ENCODE measurements at regions not wholly inside any gene's neighbourhood (a gene's known extent, or its start where the extent isn't known, plus 50 kb on each side); places are given as distances from the start of the nearest gene placed in this dataset.

DNA sequence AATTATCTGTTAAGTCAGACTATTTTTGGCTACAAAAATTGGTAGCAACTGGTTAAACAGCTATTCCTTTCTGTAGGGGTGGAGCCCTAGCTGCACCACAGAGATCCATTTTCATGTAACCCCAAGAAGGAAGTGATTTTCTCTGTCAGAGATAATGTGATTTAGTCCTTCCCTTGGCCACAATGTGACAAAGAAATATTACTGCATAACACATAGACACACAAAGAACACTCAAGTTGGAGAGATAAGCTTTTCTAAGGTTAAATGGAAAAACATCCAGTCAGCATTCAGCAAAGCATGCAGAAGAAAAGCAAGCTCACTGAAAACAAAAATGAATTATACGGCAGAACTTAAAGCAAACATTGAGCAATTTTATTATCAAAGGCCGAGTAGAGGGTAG, 227.8 kb upstream of the CDH9 start:
- intact Hi-C loops (cut with micrococcal nuclease): no loop called here
- Histone ChIP-seq H3K4me1 (no peaks in the 10 kb centered on the region), H3K4me3 (no peak overlapping the region), H3K27me3 (ENCODE audit: low read depth) (no peaks in the 10 kb centered on the region), H3K9me3 (replicated peaks) (peaks cover 38% of the 10 kb centered on the region), H3K27ac (replicated peaks) (no peak overlapping the region), H3K36me3 (no peaks in the 10 kb centered on the region)
- DNase-seq: no peak
- TF ChIP-seq, protein P1, sequence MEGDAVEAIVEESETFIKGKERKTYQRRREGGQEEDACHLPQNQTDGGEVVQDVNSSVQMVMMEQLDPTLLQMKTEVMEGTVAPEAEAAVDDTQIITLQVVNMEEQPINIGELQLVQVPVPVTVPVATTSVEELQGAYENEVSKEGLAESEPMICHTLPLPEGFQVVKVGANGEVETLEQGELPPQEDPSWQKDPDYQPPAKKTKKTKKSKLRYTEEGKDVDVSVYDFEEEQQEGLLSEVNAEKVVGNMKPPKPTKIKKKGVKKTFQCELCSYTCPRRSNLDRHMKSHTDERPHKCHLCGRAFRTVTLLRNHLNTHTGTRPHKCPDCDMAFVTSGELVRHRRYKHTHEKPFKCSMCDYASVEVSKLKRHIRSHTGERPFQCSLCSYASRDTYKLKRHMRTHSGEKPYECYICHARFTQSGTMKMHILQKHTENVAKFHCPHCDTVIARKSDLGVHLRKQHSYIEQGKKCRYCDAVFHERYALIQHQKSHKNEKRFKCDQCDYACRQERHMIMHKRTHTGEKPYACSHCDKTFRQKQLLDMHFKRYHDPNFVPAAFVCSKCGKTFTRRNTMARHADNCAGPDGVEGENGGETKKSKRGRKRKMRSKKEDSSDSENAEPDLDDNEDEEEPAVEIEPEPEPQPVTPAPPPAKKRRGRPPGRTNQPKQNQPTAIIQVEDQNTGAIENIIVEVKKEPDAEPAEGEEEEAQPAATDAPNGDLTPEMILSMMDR (IDR thresholded peaks at IDR 0.05; ENCODE audit: borderline replicate concordance): no peak

DNA sequence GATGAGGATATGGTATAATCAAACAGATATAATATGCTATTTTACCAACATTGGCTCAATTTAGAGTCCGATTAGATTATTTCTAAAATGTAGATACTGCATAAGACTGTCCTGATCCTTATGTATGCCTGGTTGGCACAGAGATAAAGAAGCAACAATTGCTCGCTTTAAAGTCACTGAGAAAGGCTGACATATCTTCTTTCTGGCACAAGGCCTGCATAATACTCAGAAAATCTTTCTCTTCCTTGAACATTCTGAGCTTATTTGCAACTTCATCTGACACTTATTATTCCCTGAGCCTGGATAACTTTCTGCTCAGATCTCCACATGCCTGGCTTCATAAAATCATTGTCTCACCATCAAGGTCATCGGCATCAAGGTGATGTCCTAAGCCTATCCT, 219.3 kb upstream of the CDH9 start:
- Histone ChIP-seq H3K27me3 (ENCODE audit: low read depth) (no peaks in the 10 kb centered on the region), H3K27ac (replicated peaks) (no peak overlapping the region), H3K4me3 (no peak overlapping the region), H3K4me1 (no peaks in the 10 kb centered on the region), H3K9me3 (replicated peaks) (peaks cover 20% of the 10 kb centered on the region), H3K36me3 (no peaks in the 10 kb centered on the region)
- DNase-seq: no peak
- intact Hi-C loops (cut with micrococcal nuclease): no loop called here
- TF ChIP-seq, protein P1 (IDR thresholded peaks at IDR 0.05; ENCODE audit: borderline replicate concordance): no peak

DNA sequence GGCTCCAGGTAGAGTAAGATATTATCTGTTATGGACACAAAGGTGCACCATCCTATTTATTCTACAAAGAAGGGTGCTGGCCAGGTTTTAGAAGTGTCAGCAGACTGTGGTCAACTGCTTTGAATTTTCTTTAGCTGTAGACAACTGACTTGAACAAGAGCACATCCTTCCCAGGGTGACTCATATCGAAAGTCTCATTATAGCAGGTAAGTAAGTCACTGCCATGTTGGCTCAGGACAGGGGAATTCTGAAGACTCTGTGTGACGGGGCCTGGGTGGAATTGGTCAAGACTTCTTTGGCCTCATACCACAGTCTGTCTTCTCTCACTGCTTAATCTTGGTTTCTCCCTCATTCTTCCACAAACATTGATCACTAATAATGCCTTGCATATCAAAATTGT, 214.5 kb upstream of the CDH9 start:
- Histone ChIP-seq H3K36me3 (no peaks in the 10 kb centered on the region), H3K4me1 (no peaks in the 10 kb centered on the region), H3K4me3 (no peak overlapping the region), H3K9me3 (replicated peaks) (peaks cover 23% of the 10 kb centered on the region), H3K27ac (replicated peaks) (no peak overlapping the region), H3K27me3 (ENCODE audit: low read depth) (no peaks in the 10 kb centered on the region)
- TF ChIP-seq, protein P1 (IDR thresholded peaks at IDR 0.05; ENCODE audit: borderline replicate concordance): no peak
- DNase-seq: no peak
- intact Hi-C loops (cut with micrococcal nuclease): no loop called here

DNA sequence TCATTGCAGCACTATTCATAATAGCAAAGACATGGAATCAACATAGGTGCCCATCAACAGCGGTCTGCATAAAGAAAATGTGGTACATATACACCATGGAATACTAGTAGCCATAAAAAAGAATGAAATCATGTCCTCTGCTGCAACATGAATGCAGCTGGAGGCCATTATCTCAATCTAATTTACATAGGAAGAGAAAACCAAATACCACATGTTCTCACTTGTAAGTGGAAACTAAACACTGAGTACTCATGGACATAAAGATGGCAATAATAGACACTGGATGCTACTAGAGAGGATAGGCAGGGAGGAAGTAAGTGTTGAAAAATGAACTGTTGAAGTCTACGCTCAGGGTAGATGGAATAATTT, 203.9 kb upstream of the CDH9 start:
- Histone ChIP-seq H3K27me3 (ENCODE audit: low read depth) (no peaks in the 10 kb centered on the region), H3K36me3 (no peaks in the 10 kb centered on the region), H3K4me3 (no peak overlapping the region), H3K9me3 (replicated peaks) (peaks cover 9% of the 10 kb centered on the region), H3K4me1 (no peaks in the 10 kb centered on the region), H3K27ac (replicated peaks) (no peak overlapping the region)
- intact Hi-C loops (cut with micrococcal nuclease): no loop called here
- DNase-seq: no peak
- TF ChIP-seq, protein P1 (IDR thresholded peaks at IDR 0.05; ENCODE audit: borderline replicate concordance): no peak

DNA sequence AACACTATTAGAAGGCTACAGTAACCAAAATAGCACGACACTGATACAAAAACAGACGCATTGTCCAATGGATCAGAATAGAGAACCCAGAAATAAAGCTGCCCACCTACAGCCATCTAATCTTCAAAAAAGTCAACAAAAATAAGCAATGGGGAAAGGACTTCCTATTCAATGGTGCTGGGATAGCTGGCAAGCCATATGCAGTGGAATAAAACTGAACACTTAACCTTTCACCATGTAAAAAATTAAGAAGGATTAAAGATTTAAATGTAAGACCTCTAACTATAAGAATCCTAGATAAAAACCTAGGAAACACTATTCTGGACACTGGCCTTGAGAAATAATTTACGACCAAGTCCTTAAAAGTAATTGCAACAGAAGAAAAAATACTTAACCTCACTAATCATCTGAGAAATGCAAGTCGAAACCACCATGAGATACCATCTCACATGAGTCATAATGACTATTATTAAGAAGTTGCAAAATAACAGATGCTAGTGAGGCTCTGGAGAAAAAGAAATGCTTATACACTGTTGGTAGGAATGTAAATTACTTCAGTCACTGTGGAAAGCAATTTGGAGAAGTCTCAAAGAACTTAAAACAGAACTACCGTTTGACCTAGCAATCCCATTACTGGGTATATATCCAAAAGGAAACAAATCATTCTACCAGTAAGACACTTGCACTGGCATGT, 203.3 kb upstream of the CDH9 start:
- Histone ChIP-seq H3K4me1 (no peaks in the 10 kb centered on the region), H3K9me3 (replicated peaks) (peaks cover 9% of the 10 kb centered on the region), H3K4me3 (no peak overlapping the region), H3K27ac (replicated peaks) (no peak overlapping the region), H3K36me3 (no peaks in the 10 kb centered on the region), H3K27me3 (ENCODE audit: low read depth) (no peaks in the 10 kb centered on the region)
- intact Hi-C loops (cut with micrococcal nuclease): no loop called here
- no peak for DNase-seq
- TF ChIP-seq, protein P1 (IDR thresholded peaks at IDR 0.05; ENCODE audit: borderline replicate concordance): no peak

Data from left ventricle myocardium inferior (tissue), 1 donor.